ENCODE measurements at regions not wholly inside any gene's neighbourhood (a gene's known extent, or its start where the extent isn't known, plus 50 kb on each side); places are given as distances from the start of the nearest gene placed in this dataset.
"Not testable (repeated sequence)": the region's sequence is repeated elsewhere in the genome, so short reads cannot be mapped to it uniquely, and the experiment has no call there.

GRCh38 chr10:128178302-128178958 lies 52.2 kb upstream of the MKI67 start:
- DNase-seq: no peak

- no peak for DNase-seq
Measured at GRCh38 chr10:128180843-128181242, 54.6 kb upstream of the MKI67 start.

- no peak for DNase-seq
Measured at GRCh38 chr10:128185627-128186026, 59.4 kb upstream of the MKI67 start.

GRCh38 chr10:128186959-128187787 lies 61.0 kb upstream of the MKI67 start:
- no peak for DNase-seq

- DNase-seq: no peak
Measured at GRCh38 chr10:128187788-128188185, 61.6 kb upstream of the MKI67 start.

- DNase-seq: no peak
Measured at GRCh38 chr10:128189176-128189575, 63.0 kb upstream of the MKI67 start.

- DNase-seq: no peak
Measured at GRCh38 chr10:128191847-128192246, 65.6 kb upstream of the MKI67 start.

- DNase-seq: not testable (repeated sequence)
Measured at GRCh38 chr10:128201826-128202225, 75.6 kb upstream of the MKI67 start.

- no peak for DNase-seq
Measured at GRCh38 chr10:128203028-128203427, 76.8 kb upstream of the MKI67 start.

GRCh38 chr10:128205591-128205990 lies 79.4 kb upstream of the MKI67 start:
- not testable (repeated sequence) for DNase-seq

- DNase-seq: no peak
Measured at GRCh38 chr10:128206676-128207075, 80.5 kb upstream of the MKI67 start.

GRCh38 chr10:128209862-128210214 lies 83.6 kb upstream of the MKI67 start:
- no peak for DNase-seq

- peak in 10 of 14 donors; percentile 12 to 61 (median 30) for DNase-seq
Measured at GRCh38 chr10:128210215-128211063, 84.2 kb upstream of the MKI67 start.

GRCh38 chr10:128211064-128211504 lies 84.9 kb upstream of the MKI67 start:
- no peak for DNase-seq

- peak in 11 of 14 donors; percentile 16 to 78 (median 48) for DNase-seq
Measured at GRCh38 chr10:128211953-128212727, 85.9 kb upstream of the MKI67 start.

- DNase-seq: no peak
Measured at GRCh38 chr10:128213156-128213555, 86.9 kb upstream of the MKI67 start.

GRCh38 chr10:128215733-128216132 lies 89.5 kb upstream of the MKI67 start:
- DNase-seq: no peak

- no peak for DNase-seq
Measured at GRCh38 chr10:128217136-128217535, 90.9 kb upstream of the MKI67 start.

- no peak for DNase-seq
Measured at GRCh38 chr10:128218161-128218560, 91.9 kb upstream of the MKI67 start.

GRCh38 chr10:128219295-128219694 lies 93.1 kb upstream of the MKI67 start:
- no peak for DNase-seq

GRCh38 chr10:128220021-128220420 lies 93.8 kb upstream of the MKI67 start:
- no peak for DNase-seq

GRCh38 chr10:128221117-128221516 lies 94.9 kb upstream of the MKI67 start:
- no peak for DNase-seq
